ENCODE measurements at regions not wholly inside any gene's neighbourhood (a gene's known extent, or its start where the extent isn't known, plus 50 kb on each side); places are given as distances from the start of the nearest gene placed in this dataset.

- H3K18ac ChIP-seq (ENCODE audit: extremely low read depth, low read length) = no peak overlapping the region
- POLR2A ChIA-PET (ENCODE audit: partially characterized antibody) = no interaction called here
- no peaks in the 10 kb centered on the region; a peak in 2 of 7 replicates for H3K27me3 ChIP-seq (replicated peaks in 1 of 4; ENCODE audit: control insufficient read depth in 3 of 4, extremely low read depth in 1 of 4, insufficient read depth in 3 of 4, low read length in 3 of 4)
- H2BK120ac ChIP-seq (replicated peaks; ENCODE audit: low read depth, low read length) = no peak overlapping the region
- H2BK5ac ChIP-seq (ENCODE audit: low read depth, low read length) = no peak overlapping the region
- peaks cover 18% of the 10 kb centered on the region; the same call in 1 of the 2 replicates for H3K23me2 ChIP-seq (ENCODE audit: low read depth, low read length)
- H2BK20ac ChIP-seq (ENCODE audit: low read length) = no peak overlapping the region
- no peak for FAIRE-seq
- WGBS, 2 experiments (ENCODE audit: extremely low coverage in 1 of 2, insufficient coverage in 1 of 2, insufficient read length in 1 of 2, insufficient replicate concordance in 2 of 2, low coverage in 1 of 2, low lambda C conversion rate in 2 of 2, missing lambda C conversion rate in 1 of 2) = 85% methylated on average over 5 of the region's 5 CpGs; no CpG with 5 or more reads in 1 of the 2 experiments
- no peaks in the 10 kb centered on the region for H3K4me1 ChIP-seq (replicated peaks in 1 of 4; ENCODE audit: control insufficient read depth in 3 of 4, insufficient read depth in 4 of 4, low read length in 3 of 4)
- CTCF ChIA-PET (ENCODE audit: partially characterized antibody) = interaction anchor here (0.9 to 1.0 kb wide), 2 partner anchors 10 to 18 kb away, joined by 3 read pairs; no protein-coding TSS in a partner anchor
- no peak overlapping the region for H3K4me3 ChIP-seq (ENCODE audit: extremely low read depth in 1 of 4, insufficient read depth in 2 of 4, low read depth in 3 of 4, low read length in 4 of 4)
- no peak overlapping the region for H3K4ac ChIP-seq (replicated peaks; ENCODE audit: insufficient read length, low read depth, low read length)
- H3K9me3 ChIP-seq (ENCODE audit: insufficient read depth in 2 of 2, low read depth in 1 of 2, low read length in 1 of 2) = peaks cover 0 to 5% of the 10 kb centered on the region in 2 experiments; a peak in 2 of 4 replicates
- no peak overlapping the region for H4K8ac ChIP-seq (ENCODE audit: extremely low read depth, insufficient read depth, low read length)
- no peak overlapping the region for H2BK15ac ChIP-seq (ENCODE audit: low read length)
- no peaks in the 10 kb centered on the region for H3K79me2 ChIP-seq (ENCODE audit: control insufficient read depth in 1 of 2, insufficient read depth in 2 of 2, low read length in 2 of 2)
- H3K36me3 ChIP-seq (ENCODE audit: control insufficient read depth in 2 of 4, insufficient read depth in 4 of 4, low read length in 3 of 4) = no peaks in the 10 kb centered on the region
- no peak overlapping the region for H2AFZ ChIP-seq (ENCODE audit: low read length)
- H3K56ac ChIP-seq (replicated peaks; ENCODE audit: insufficient read length, low read depth, low read length) = no peak overlapping the region
- H2AK5ac ChIP-seq (ENCODE audit: low read depth, low read length) = no peak overlapping the region
- no peak for DNase-seq (ENCODE audit: low read depth in 1 of 2, low spot score in 2 of 2)
- no peak overlapping the region for H3K23ac ChIP-seq (ENCODE audit: insufficient read length)
- H2BK12ac ChIP-seq (ENCODE audit: low read depth, low read length) = no peak overlapping the region
- H4K20me1 ChIP-seq (replicated peaks in 1 of 2; ENCODE audit: control insufficient read depth in 1 of 2, insufficient read depth in 2 of 2, low read length in 2 of 2) = peaks cover 0 to 5% of the 10 kb centered on the region in 2 experiments
- H3K27ac ChIP-seq (ENCODE audit: low read depth, low read length) = no peak overlapping the region
- H4K5ac ChIP-seq (ENCODE audit: insufficient read length, low read depth, low read length) = no peak overlapping the region
- no peak overlapping the region for H3K14ac ChIP-seq (ENCODE audit: insufficient read length)
- H3K9ac ChIP-seq (replicated peaks in 1 of 4; ENCODE audit: extremely low read depth in 1 of 4, low read depth in 3 of 4, low read length in 3 of 4) = no peak overlapping the region
- no peak overlapping the region for H4K91ac ChIP-seq (replicated peaks; ENCODE audit: insufficient read length, low read length)
- H3K79me1 ChIP-seq (ENCODE audit: low read depth, low read length) = no peaks in the 10 kb centered on the region
- no peak overlapping the region for H3K4me2 ChIP-seq (ENCODE audit: insufficient read depth in 1 of 2, low read depth in 2 of 2, low read length in 2 of 2)
- no peak for TF ChIP-seq KDM1A (IDR thresholded peaks at IDR 0.05; ENCODE audit: borderline replicate concordance, low read length)
- no peak for TF ChIP-seq GTF2F1 (IDR thresholded peaks at IDR 0.05; ENCODE audit: borderline replicate concordance, low read depth, low read length)
- no peak for TF ChIP-seq HDAC2 (IDR thresholded peaks at IDR 0.05; ENCODE audit: borderline replicate concordance in 1 of 2, low read depth in 2 of 2, low read length in 2 of 2)
- no peak for TF ChIP-seq EP300 (IDR thresholded peaks at IDR 0.05; ENCODE audit: borderline replicate concordance in 1 of 2, low read depth in 2 of 2, low read length in 2 of 2)
- no peak for TF ChIP-seq RNF2 (IDR thresholded peaks at IDR 0.05; ENCODE audit: borderline replicate concordance, low read depth, low read length, missing control alignments, poor library complexity, severe bottlenecking)
- TF ChIP-seq SRF (IDR thresholded peaks at IDR 0.05; ENCODE audit: low read depth, low read length) = no peak
- TF ChIP-seq KDM4A (IDR thresholded peaks at IDR 0.05; ENCODE audit: low read depth, low read length, severe bottlenecking) = no peak
- no peak for TF ChIP-seq YY1 (IDR thresholded peaks at IDR 0.05; ENCODE audit: low read depth, low read length)
- no peak for TF ChIP-seq E2F6 (IDR thresholded peaks at IDR 0.05)
- TF ChIP-seq MAFK (IDR thresholded peaks at IDR 0.05; ENCODE audit: low read depth, low read length) = no peak
- no peak for TF ChIP-seq BRCA1 (IDR thresholded peaks at IDR 0.05; ENCODE audit: low read depth, low read length)
- no peak for TF ChIP-seq CBX5 (IDR thresholded peaks at IDR 0.05; ENCODE audit: low read depth, low read length)
- no peak for TF ChIP-seq SAP30 (IDR thresholded peaks at IDR 0.05; ENCODE audit: insufficient read depth, insufficient replicate concordance, low read length)
Observed at GRCh38 chr12:131408484-131408883, 302.4 kb upstream of the SFSWAP start.

All from H1 (cell line).